ENCODE measurements at regions not wholly inside any gene's neighbourhood (a gene's known extent, or its start where the extent isn't known, plus 50 kb on each side); places are given as distances from the start of the nearest gene placed in this dataset.

DNA sequence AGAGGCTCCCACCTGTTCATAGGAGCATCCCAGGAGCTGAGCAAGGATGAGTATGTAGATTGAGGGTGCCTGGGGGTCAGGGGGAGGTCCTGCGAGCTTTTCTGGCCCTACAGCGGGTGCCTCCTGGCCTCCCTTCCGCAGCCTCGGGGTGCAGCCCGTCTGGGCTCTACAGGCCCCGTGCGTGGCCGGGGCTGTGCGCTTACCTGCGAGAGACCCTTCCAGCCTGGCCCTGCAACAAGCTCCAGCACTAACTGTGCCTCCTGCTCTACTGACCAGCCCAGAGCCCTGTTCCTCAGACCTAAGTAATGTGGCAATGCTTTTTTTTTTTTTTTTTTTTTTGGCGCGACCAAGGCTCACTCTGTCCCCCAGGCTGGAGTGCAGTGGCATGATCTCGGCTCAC is 1129.1 kb downstream of the BRD1 start:
- Histone ChIP-seq H3K36me3 (ENCODE audit: low read length) (no peaks in the 10 kb centered on the region), H3K4me3 (ENCODE audit: insufficient read depth, low read length, poor library complexity, severe bottlenecking) (no peak overlapping the region), H3K27ac (ENCODE audit: low read depth, low read length) (no peak overlapping the region), H2AFZ (ENCODE audit: low read depth, low read length, severe bottlenecking) (no peak overlapping the region), H3K4me2 (ENCODE audit: low read depth, low read length, poor library complexity, severe bottlenecking) (no peak overlapping the region), H3F3A (ENCODE audit: insufficient read depth) (no peaks in the 10 kb centered on the region), H3K79me2 (ENCODE audit: insufficient read depth, low read length) (no peaks in the 10 kb centered on the region), H3K9me2 (replicated peaks; ENCODE audit: insufficient read depth, low read length) (no peaks in the 10 kb centered on the region), H3K27me3 (ENCODE audit: low read length) (no peaks in the 10 kb centered on the region), H4K20me1 (ENCODE audit: low read depth, low read length) (no peaks in the 10 kb centered on the region), H3K9ac (ENCODE audit: low read length) (no peak overlapping the region), H3K9me3 (ENCODE audit: insufficient read depth, low read length) (no peaks in the 10 kb centered on the region)
- no peak for TF ChIP-seq EZH2phosphoT487 (conservative IDR thresholded peaks at IDR 0.05; ENCODE audit: low read length)
- TF ChIP-seq, protein P1, sequence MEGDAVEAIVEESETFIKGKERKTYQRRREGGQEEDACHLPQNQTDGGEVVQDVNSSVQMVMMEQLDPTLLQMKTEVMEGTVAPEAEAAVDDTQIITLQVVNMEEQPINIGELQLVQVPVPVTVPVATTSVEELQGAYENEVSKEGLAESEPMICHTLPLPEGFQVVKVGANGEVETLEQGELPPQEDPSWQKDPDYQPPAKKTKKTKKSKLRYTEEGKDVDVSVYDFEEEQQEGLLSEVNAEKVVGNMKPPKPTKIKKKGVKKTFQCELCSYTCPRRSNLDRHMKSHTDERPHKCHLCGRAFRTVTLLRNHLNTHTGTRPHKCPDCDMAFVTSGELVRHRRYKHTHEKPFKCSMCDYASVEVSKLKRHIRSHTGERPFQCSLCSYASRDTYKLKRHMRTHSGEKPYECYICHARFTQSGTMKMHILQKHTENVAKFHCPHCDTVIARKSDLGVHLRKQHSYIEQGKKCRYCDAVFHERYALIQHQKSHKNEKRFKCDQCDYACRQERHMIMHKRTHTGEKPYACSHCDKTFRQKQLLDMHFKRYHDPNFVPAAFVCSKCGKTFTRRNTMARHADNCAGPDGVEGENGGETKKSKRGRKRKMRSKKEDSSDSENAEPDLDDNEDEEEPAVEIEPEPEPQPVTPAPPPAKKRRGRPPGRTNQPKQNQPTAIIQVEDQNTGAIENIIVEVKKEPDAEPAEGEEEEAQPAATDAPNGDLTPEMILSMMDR (IDR thresholded peaks at IDR 0.05; ENCODE audit: insufficient read depth, low read length, poor library complexity, severe bottlenecking), result no peak

DNA sequence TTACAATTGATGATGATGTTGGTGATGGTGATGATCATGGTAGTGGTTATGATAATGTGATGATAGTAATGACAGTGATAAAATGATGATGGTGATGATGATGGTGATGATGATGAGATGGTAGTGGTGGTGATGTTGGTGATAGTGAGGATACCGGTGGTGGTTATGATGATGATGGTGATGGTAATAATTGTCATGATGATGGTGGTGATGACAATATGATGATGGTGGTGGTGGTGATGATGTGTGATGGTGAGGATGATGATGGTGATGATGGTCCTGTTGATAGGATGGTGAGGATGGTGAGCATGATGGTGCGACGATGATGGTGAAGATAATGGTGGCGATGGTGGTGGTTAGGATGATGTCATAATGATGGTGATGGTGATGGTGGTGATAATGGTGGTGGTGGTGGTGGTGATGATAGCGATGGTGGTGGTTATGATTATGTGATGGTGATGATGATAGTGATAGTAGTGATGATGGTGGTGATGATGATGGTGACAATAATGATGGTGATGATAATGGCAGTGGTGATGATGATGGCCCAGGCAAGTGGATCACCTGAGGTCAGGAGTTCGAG is 1129.9 kb downstream of the BRD1 start:
- H3K9me2 ChIP-seq (replicated peaks; ENCODE audit: insufficient read depth, low read length), result no peaks in the 10 kb centered on the region
- no peaks in the 10 kb centered on the region for H3F3A ChIP-seq (ENCODE audit: insufficient read depth)
- no peak overlapping the region for H2AFZ ChIP-seq (ENCODE audit: low read depth, low read length, severe bottlenecking)
- no peaks in the 10 kb centered on the region for H3K9me3 ChIP-seq (ENCODE audit: insufficient read depth, low read length)
- no peak overlapping the region for H3K27ac ChIP-seq (ENCODE audit: low read depth, low read length)
- no peaks in the 10 kb centered on the region for H3K79me2 ChIP-seq (ENCODE audit: insufficient read depth, low read length)
- no peaks in the 10 kb centered on the region for H4K20me1 ChIP-seq (ENCODE audit: low read depth, low read length)
- no peak overlapping the region for H3K4me3 ChIP-seq (ENCODE audit: insufficient read depth, low read length, poor library complexity, severe bottlenecking)
- no peaks in the 10 kb centered on the region for H3K27me3 ChIP-seq (ENCODE audit: low read length)
- no peaks in the 10 kb centered on the region for H3K36me3 ChIP-seq (ENCODE audit: low read length)
- TF ChIP-seq, protein P1 (IDR thresholded peaks at IDR 0.05; ENCODE audit: insufficient read depth, low read length, poor library complexity, severe bottlenecking), result no peak
- no peak for TF ChIP-seq EZH2phosphoT487 (conservative IDR thresholded peaks at IDR 0.05; ENCODE audit: low read length)
- no peak overlapping the region for H3K9ac ChIP-seq (ENCODE audit: low read length)
- H3K4me2 ChIP-seq (ENCODE audit: low read depth, low read length, poor library complexity, severe bottlenecking), result no peak overlapping the region

DNA sequence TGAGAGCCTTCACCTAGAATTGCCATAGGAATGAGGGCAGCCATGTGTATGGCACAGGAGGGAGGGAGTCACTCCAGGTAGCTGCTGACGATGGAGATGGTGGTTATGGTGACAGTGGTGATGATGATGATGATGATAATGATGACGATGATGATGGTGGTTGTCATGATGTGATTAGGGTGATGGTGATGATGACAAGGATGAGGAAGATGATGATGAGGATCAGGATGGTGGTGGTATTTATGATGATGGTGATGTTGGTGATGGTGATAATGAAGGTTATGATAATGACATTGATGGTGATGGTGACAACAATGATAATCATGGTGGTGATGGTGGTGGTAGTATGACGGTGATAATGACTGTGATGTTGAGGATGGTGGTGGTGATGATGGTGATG is 1130.5 kb downstream of the BRD1 start:
- Histone ChIP-seq H3K4me3 (ENCODE audit: insufficient read depth, low read length, poor library complexity, severe bottlenecking) (no peak overlapping the region), H3K27me3 (ENCODE audit: low read length) (no peaks in the 10 kb centered on the region), H3K9ac (ENCODE audit: low read length) (no peak overlapping the region), H4K20me1 (ENCODE audit: low read depth, low read length) (no peaks in the 10 kb centered on the region), H3K9me2 (replicated peaks; ENCODE audit: insufficient read depth, low read length) (no peaks in the 10 kb centered on the region), H3K9me3 (ENCODE audit: insufficient read depth, low read length) (no peaks in the 10 kb centered on the region), H2AFZ (ENCODE audit: low read depth, low read length, severe bottlenecking) (no peak overlapping the region), H3K27ac (ENCODE audit: low read depth, low read length) (no peak overlapping the region), H3K4me2 (ENCODE audit: low read depth, low read length, poor library complexity, severe bottlenecking) (no peak overlapping the region), H3K36me3 (ENCODE audit: low read length) (no peaks in the 10 kb centered on the region), H3K79me2 (ENCODE audit: insufficient read depth, low read length) (no peaks in the 10 kb centered on the region), H3F3A (ENCODE audit: insufficient read depth) (no peaks in the 10 kb centered on the region)
- TF ChIP-seq, protein P1 (IDR thresholded peaks at IDR 0.05; ENCODE audit: insufficient read depth, low read length, poor library complexity, severe bottlenecking), result no peak
- TF ChIP-seq EZH2phosphoT487 (conservative IDR thresholded peaks at IDR 0.05; ENCODE audit: low read length), result no peak
